Mesothelial cell of epicardium (in vitro differentiated cells): ENCODE measurements at regions not wholly inside any gene's neighbourhood (a gene's known extent, or its start where the extent isn't known, plus 50 kb on each side); places are given as distances from the start of the nearest gene placed in this dataset.

ENCODE experiments used
- DNase-seq, 2 experiments: peaks; one replicate each; pipeline ENCODE4 v3.0.0; 2021; ENCODE audit warnings: low spot score in 2 of 2; ENCODE audit not compliant: unreplicated experiment in 2 of 2
- H3K27ac Mint-ChIP-seq: 2 replicates; pipeline ENCODE4 v1.8.0; 2021; ENCODE audit warnings: mixed read lengths
- H3K27me3 Mint-ChIP-seq: 2 replicates; pipeline ENCODE4 v1.8.0; 2021; ENCODE audit warnings: low read depth, mixed read lengths
- H3K36me3 Mint-ChIP-seq: 2 replicates; pipeline ENCODE4 v1.8.0; 2021; ENCODE audit warnings: mixed read lengths
- H3K4me1 Mint-ChIP-seq: 2 replicates; pipeline ENCODE4 v1.8.0; 2021; ENCODE audit warnings: mixed read lengths
- H3K4me3 Mint-ChIP-seq: 2 replicates; pipeline ENCODE4 v1.8.0; 2021; ENCODE audit warnings: mild to moderate bottlenecking, moderate library complexity, mixed read lengths
- H3K9me3 Mint-ChIP-seq: 2 replicates; pipeline ENCODE4 v1.8.0; 2021; ENCODE audit warnings: mixed read lengths
- CTCF ChIP-seq: fragments of 200-600 bp; sonication (generic); IDR thresholded peaks from one replicate; pipeline ENCODE4 v1.5.0; 2021; ENCODE audit warnings: antibody characterized with exemption; ENCODE audit not compliant: unreplicated experiment

GRCh38 chr5:32964261-32964660, 253.1 kb downstream of the NPR3 start:
- Mint-ChIP-seq H3K27me3 (no peaks in the 10 kb centered on the region), H3K4me3 (no peak overlapping the region), H3K36me3 (no peaks in the 10 kb centered on the region), H3K4me1 (peaks cover 17% of the 10 kb centered on the region), H3K9me3 (peaks cover 4% of the 10 kb centered on the region), H3K27ac (no peak overlapping the region)
- no peak for TF ChIP-seq CTCF
- DNase-seq: no peak

- Mint-ChIP-seq H3K4me3 (no peak overlapping the region), H3K27ac (no peak overlapping the region), H3K36me3 (no peaks in the 10 kb centered on the region), H3K9me3 (no peaks in the 10 kb centered on the region), H3K4me1 (no peaks in the 10 kb centered on the region), H3K27me3 (peaks cover 9% of the 10 kb centered on the region)
- no peak for TF ChIP-seq CTCF
- no peak for DNase-seq
These were observed 262.5 kb downstream of the NPR3 start for GRCh38 chr5:32973646-32974045.

- peaks cover 9% of the 10 kb centered on the region for H3K27me3 Mint-ChIP-seq
- no peak for TF ChIP-seq CTCF
These were observed 264.7 kb downstream of the NPR3 start for GRCh38 chr5:32975656-32976375.

GRCh38 chr5:32981061-32981460, 269.9 kb downstream of the NPR3 start:
- no peak overlapping the region for H3K27ac Mint-ChIP-seq
- H3K4me1 Mint-ChIP-seq: no peaks in the 10 kb centered on the region
- no peak for DNase-seq
- peaks cover 25% of the 10 kb centered on the region for H3K9me3 Mint-ChIP-seq
- no peak overlapping the region for H3K4me3 Mint-ChIP-seq
- TF ChIP-seq CTCF: no peak
- no peaks in the 10 kb centered on the region for H3K36me3 Mint-ChIP-seq
- peaks cover 3% of the 10 kb centered on the region for H3K27me3 Mint-ChIP-seq

More at GRCh38 chr5:32975656-32976375, 264.7 kb downstream of the NPR3 start:
- no peak overlapping the region for H3K27ac Mint-ChIP-seq
- H3K9me3 Mint-ChIP-seq: no peaks in the 10 kb centered on the region
- H3K4me1 Mint-ChIP-seq: no peaks in the 10 kb centered on the region
- H3K36me3 Mint-ChIP-seq: no peaks in the 10 kb centered on the region
- H3K4me3 Mint-ChIP-seq: no peak overlapping the region
- no peak for DNase-seq

GRCh38 chr5:32984851-32985610, 273.9 kb downstream of the NPR3 start:
- H3K9me3 Mint-ChIP-seq: peaks cover 25% of the 10 kb centered on the region
- no peaks in the 10 kb centered on the region for H3K4me1 Mint-ChIP-seq
- no peak for TF ChIP-seq CTCF
- H3K4me3 Mint-ChIP-seq: no peak overlapping the region
- peaks cover 12% of the 10 kb centered on the region for H3K27me3 Mint-ChIP-seq
- no peak overlapping the region for H3K27ac Mint-ChIP-seq
- no peak for DNase-seq
- H3K36me3 Mint-ChIP-seq: no peaks in the 10 kb centered on the region
